ENCODE measurements at regions not wholly inside any gene's neighbourhood (a gene's known extent, or its start where the extent isn't known, plus 50 kb on each side); places are given as distances from the start of the nearest gene placed in this dataset.

- TF ChIP-seq POLR2AphosphoS5 (IDR thresholded peaks at IDR 0.05; ENCODE audit: borderline replicate concordance, low read depth, low read length) = no peak; the same call in 1 of the 2 replicates
- TF ChIP-seq EZH2 (IDR thresholded peaks at IDR 0.05) = no peak
- peak; percentile 94 for TF ChIP-seq FOXP2 (optimal IDR thresholded peaks at IDR 0.05; ENCODE audit: control extremely low read depth, extremely low read length, insufficient read depth)
These were observed 209.0 kb upstream of the ECI2 start for GRCh38 chr6:4344317-4344899.

Data from SK-N-MC (cell line).